ENCODE measurements at regions not wholly inside any gene's neighbourhood (a gene's known extent, or its start where the extent isn't known, plus 50 kb on each side); places are given as distances from the start of the nearest gene placed in this dataset.

DNA sequence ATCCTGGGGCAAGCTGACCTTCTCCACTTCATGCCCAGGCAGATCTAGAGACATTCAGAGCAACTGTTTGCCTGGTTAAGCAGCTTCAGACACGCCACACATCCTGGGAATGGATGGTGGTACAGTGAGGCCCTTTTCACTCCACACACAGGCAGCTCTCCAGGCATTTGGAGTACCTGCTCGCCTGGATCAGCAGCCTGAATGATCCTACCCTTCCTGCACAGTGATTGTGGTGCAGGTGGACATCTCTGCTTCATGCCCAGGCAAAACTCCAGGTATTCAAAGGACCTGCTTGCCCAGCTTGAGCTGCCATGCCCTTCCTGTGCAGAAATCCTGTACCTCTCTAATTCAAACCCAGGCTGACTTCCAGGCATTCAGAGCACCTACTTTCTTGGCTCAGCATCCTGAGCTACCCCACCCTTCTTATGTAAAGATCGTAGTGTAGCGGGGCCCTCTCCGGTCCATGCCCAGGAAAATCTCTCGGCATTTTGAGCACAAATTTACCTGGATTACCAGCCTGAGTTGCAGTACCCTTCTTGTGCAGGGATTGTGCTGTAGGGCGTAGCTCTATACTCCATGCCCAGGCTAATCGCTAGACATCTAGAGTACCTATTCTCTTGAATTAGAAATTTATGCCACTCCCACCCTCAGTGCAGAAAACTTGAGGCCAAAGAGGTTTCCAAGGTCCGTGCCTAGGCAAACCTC lies 972.8 kb downstream of the ANKRD7 start:
- TF ChIP-seq, protein P1, sequence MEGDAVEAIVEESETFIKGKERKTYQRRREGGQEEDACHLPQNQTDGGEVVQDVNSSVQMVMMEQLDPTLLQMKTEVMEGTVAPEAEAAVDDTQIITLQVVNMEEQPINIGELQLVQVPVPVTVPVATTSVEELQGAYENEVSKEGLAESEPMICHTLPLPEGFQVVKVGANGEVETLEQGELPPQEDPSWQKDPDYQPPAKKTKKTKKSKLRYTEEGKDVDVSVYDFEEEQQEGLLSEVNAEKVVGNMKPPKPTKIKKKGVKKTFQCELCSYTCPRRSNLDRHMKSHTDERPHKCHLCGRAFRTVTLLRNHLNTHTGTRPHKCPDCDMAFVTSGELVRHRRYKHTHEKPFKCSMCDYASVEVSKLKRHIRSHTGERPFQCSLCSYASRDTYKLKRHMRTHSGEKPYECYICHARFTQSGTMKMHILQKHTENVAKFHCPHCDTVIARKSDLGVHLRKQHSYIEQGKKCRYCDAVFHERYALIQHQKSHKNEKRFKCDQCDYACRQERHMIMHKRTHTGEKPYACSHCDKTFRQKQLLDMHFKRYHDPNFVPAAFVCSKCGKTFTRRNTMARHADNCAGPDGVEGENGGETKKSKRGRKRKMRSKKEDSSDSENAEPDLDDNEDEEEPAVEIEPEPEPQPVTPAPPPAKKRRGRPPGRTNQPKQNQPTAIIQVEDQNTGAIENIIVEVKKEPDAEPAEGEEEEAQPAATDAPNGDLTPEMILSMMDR (IDR thresholded peaks at IDR 0.05; ENCODE audit: control insufficient read depth, extremely low read depth, insufficient read depth), result no peak
- no peak overlapping the region for H3K4me3 ChIP-seq (ENCODE audit: low read depth, low read length)
- no peak for DNase-seq (ENCODE audit: low read depth)

DNA sequence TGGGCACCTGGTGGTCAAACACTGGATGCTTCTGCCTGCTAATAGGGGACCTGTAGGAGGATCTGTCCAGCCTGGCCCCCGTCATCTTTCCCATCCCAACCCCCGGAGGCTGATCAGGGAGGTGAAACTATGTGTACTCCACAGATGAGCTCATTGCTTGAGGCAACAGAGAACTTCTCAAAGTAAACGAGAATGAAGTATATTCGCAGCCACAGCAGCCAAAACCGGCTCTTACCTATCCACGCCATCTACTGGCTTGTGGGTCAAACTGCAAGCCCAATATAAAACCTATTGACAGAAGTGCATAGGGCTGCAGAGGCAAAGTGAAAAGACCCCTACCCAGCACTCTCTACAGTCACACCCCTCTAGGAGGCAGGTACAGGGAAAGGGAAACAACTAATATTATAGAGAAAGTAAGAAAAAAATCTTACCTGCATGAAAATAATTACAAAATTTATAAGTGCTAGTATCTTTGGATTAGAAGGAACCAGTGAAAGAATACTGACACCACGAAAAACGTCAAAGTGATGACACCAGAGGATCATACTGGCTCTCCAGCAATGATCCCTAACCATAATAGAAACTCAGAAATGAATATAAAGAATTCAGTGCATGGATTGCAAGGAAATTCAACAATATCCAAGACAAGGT lies 973.5 kb downstream of the ANKRD7 start:
- H3K4me3 ChIP-seq (ENCODE audit: low read depth, low read length), result no peak overlapping the region
- TF ChIP-seq, protein P1 (IDR thresholded peaks at IDR 0.05; ENCODE audit: control insufficient read depth, extremely low read depth, insufficient read depth), result peak; percentile 85
- DNase-seq (ENCODE audit: low read depth), result peak; percentile 41

- DNase-seq (ENCODE audit: low read depth), result no peak
- TF ChIP-seq, protein P1 (IDR thresholded peaks at IDR 0.05; ENCODE audit: control insufficient read depth, extremely low read depth, insufficient read depth), result no peak
- no peak overlapping the region for H3K4me3 ChIP-seq (ENCODE audit: low read depth, low read length)
Observed at GRCh38 chr7:119219663-119220062, 995.2 kb downstream of the ANKRD7 start.

- TF ChIP-seq, protein P1 (IDR thresholded peaks at IDR 0.05; ENCODE audit: control insufficient read depth, extremely low read depth, insufficient read depth), result no peak
- H3K4me3 ChIP-seq (ENCODE audit: low read depth, low read length), result no peak overlapping the region
- DNase-seq (ENCODE audit: low read depth), result no peak
Observed at GRCh38 chr7:119223930-119224329, 999.4 kb downstream of the ANKRD7 start.

DNA sequence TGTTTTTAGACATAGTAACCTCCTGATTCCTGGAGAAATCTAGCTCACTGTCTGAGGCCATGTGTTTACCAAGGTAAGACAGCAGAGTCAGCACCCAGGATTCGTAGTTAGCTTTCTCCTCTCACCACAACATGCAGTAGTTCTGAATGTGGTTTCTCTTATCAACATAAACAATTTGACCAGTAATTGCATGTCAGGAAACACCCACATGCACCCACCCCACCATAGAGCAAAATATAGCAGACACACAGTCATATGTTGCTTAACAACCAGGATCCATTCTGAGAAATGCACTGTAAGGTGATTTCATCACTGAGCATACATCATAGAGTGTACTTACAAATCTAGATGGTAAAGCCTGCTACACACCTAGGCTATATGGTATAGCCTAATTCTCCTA lies 1004.0 kb downstream of the ANKRD7 start:
- TF ChIP-seq, protein P1 (IDR thresholded peaks at IDR 0.05; ENCODE audit: control insufficient read depth, extremely low read depth, insufficient read depth), result no peak
- DNase-seq (ENCODE audit: low read depth), result no peak
- H3K4me3 ChIP-seq (ENCODE audit: low read depth, low read length), result no peak overlapping the region

GRCh38 chr7:119232091-119232490 lies 1007.6 kb downstream of the ANKRD7 start:
- H3K4me3 ChIP-seq (ENCODE audit: low read depth, low read length), result no peak overlapping the region
- TF ChIP-seq, protein P1 (IDR thresholded peaks at IDR 0.05; ENCODE audit: control insufficient read depth, extremely low read depth, insufficient read depth), result no peak
- no peak for DNase-seq (ENCODE audit: low read depth)

All from LNCaP clone FGC (cell line).